MM.1S (cell line): ENCODE measurements at regions not wholly inside any gene's neighbourhood (a gene's known extent, or its start where the extent isn't known, plus 50 kb on each side); places are given as distances from the start of the nearest gene placed in this dataset.

Experiments used
- DNase-seq: peaks from one replicate; pipeline ENCODE4 v3.0.0-alpha.2; 2015
- H2AFZ ChIP-seq: fragments of 300-600 bp; sonication (generic); 2 replicates; pipeline ENCODE4 v1.6.0; 2016; ENCODE audit warnings: antibody characterized with exemption, low read length
- H3F3A ChIP-seq: fragments of 300-600 bp; sonication (generic); 2 replicates; pipeline ENCODE4 v1.6.1; 2016; ENCODE audit warnings: mild to moderate bottlenecking, antibody characterized with exemption, low read length, moderate library complexity, mixed read lengths; ENCODE audit not compliant: insufficient read depth
- H3K27ac ChIP-seq: fragments of 300-600 bp; sonication (generic); 2 replicates; pipeline ENCODE4 v1.5.1; 2016; ENCODE audit warnings: mild to moderate bottlenecking, low read length
- H3K27me3 ChIP-seq: fragments of 300-600 bp; sonication (generic); replicated peaks from 2 replicates; pipeline ENCODE4 v1.6.0; 2016; ENCODE audit warnings: low read length; ENCODE audit not compliant: insufficient read depth
- H3K36me3 ChIP-seq: fragments of 300-600 bp; sonication (generic); replicated peaks from 2 replicates; pipeline ENCODE4 v1.6.1; 2016; ENCODE audit warnings: mild to moderate bottlenecking, low read length, mixed read lengths; ENCODE audit not compliant: insufficient read depth
- H3K4me1 ChIP-seq: fragments of 300-600 bp; sonication (generic); 2 replicates; pipeline ENCODE4 v1.6.1; 2016; ENCODE audit warnings: low read length, mixed read lengths
- H3K4me2 ChIP-seq: fragments of 300-600 bp; sonication (generic); 2 replicates; pipeline ENCODE4 v1.6.0; 2016; ENCODE audit warnings: low read depth, low read length
- H3K4me3 ChIP-seq: fragments of 300-600 bp; sonication (generic); 2 replicates; pipeline ENCODE4 v1.5.1; 2016; ENCODE audit warnings: low read length, mixed read lengths
- H3K79me2 ChIP-seq: fragments of 300-600 bp; sonication (generic); 2 replicates; pipeline ENCODE4 v1.6.1; 2016; ENCODE audit warnings: mixed run types, low read length, mixed read lengths
- H3K9ac ChIP-seq: fragments of 300-600 bp; sonication (generic); 2 replicates; pipeline ENCODE4 v1.6.1; 2016; ENCODE audit warnings: low read length, mixed read lengths
- H3K9me2 ChIP-seq: fragments of 300-600 bp; sonication (generic); replicated peaks from 2 replicates; pipeline ENCODE4 v1.6.1; 2016; ENCODE audit warnings: mild to moderate bottlenecking, low read length, mixed read lengths; ENCODE audit not compliant: insufficient read depth
- H3K9me3 ChIP-seq: fragments of 300-600 bp; sonication (generic); replicated peaks from 2 replicates; pipeline ENCODE4 v1.6.1; 2016; ENCODE audit warnings: mild to moderate bottlenecking, low read length, mixed read lengths; ENCODE audit not compliant: insufficient read depth
- H4K20me1 ChIP-seq: fragments of 300-600 bp; sonication (generic); 2 replicates; pipeline ENCODE4 v1.6.1; 2016; ENCODE audit warnings: mild to moderate bottlenecking, low read length, moderate library complexity, mixed read lengths; ENCODE audit not compliant: insufficient read depth
- EZH2 ChIP-seq: fragments of 300-600 bp; sonication (generic); optimal IDR thresholded peaks from 2 replicates; pipeline ENCODE3; 2017; ENCODE audit warnings: low read depth, mild to moderate bottlenecking, antibody characterized with exemption, low read length, mixed read lengths
- EZH2phosphoT487 ChIP-seq: fragments of 300-600 bp; sonication (generic); IDR thresholded peaks from 2 replicates; pipeline ENCODE4 v1.6.1; 2018; ENCODE audit warnings: antibody characterized with exemption, low read length
- TF ChIP-seq, protein P1 (sequence below): fragments of 300-600 bp; sonication (generic); IDR thresholded peaks from 2 replicates; pipeline ENCODE4 v1.5.1; 2016; ENCODE audit warnings: antibody characterized with exemption, low read length, mixed read lengths

GRCh38 chr5:106730506-106730905, 940.2 kb downstream of the EFNA5 start:
- Histone ChIP-seq H3K9me3 (no peaks in the 10 kb centered on the region), H3K4me2 (no peak overlapping the region), H3F3A (no peaks in the 10 kb centered on the region), H3K4me1 (no peaks in the 10 kb centered on the region), H3K9ac (no peak overlapping the region), H4K20me1 (no peaks in the 10 kb centered on the region), H3K9me2 (no peaks in the 10 kb centered on the region), H3K27me3 (no peaks in the 10 kb centered on the region), H3K36me3 (no peaks in the 10 kb centered on the region), H3K79me2 (no peaks in the 10 kb centered on the region), H3K27ac (no peak overlapping the region), H3K4me3 (no peak overlapping the region), H2AFZ (no peak overlapping the region)
- TF ChIP-seq, protein P1, sequence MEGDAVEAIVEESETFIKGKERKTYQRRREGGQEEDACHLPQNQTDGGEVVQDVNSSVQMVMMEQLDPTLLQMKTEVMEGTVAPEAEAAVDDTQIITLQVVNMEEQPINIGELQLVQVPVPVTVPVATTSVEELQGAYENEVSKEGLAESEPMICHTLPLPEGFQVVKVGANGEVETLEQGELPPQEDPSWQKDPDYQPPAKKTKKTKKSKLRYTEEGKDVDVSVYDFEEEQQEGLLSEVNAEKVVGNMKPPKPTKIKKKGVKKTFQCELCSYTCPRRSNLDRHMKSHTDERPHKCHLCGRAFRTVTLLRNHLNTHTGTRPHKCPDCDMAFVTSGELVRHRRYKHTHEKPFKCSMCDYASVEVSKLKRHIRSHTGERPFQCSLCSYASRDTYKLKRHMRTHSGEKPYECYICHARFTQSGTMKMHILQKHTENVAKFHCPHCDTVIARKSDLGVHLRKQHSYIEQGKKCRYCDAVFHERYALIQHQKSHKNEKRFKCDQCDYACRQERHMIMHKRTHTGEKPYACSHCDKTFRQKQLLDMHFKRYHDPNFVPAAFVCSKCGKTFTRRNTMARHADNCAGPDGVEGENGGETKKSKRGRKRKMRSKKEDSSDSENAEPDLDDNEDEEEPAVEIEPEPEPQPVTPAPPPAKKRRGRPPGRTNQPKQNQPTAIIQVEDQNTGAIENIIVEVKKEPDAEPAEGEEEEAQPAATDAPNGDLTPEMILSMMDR, result no peak
- TF ChIP-seq EZH2phosphoT487 (no peak), EZH2 (no peak)
- DNase-seq, result no peak

- Histone ChIP-seq H4K20me1 (no peaks in the 10 kb centered on the region), H3K9me2 (no peaks in the 10 kb centered on the region), H2AFZ (no peak overlapping the region), H3K79me2 (no peaks in the 10 kb centered on the region), H3K9me3 (no peaks in the 10 kb centered on the region), H3K36me3 (no peaks in the 10 kb centered on the region), H3K9ac (no peak overlapping the region), H3K4me1 (no peaks in the 10 kb centered on the region), H3F3A (no peaks in the 10 kb centered on the region), H3K4me3 (no peak overlapping the region), H3K27me3 (no peaks in the 10 kb centered on the region), H3K27ac (no peak overlapping the region), H3K4me2 (no peak overlapping the region)
- TF ChIP-seq, protein P1, result no peak
- TF ChIP-seq EZH2 (no peak), EZH2phosphoT487 (no peak)
- no peak for DNase-seq
Observed at GRCh38 chr5:106728208-106728607, 942.5 kb downstream of the EFNA5 start.

GRCh38 chr5:106727071-106727470, 943.7 kb downstream of the EFNA5 start:
- no peaks in the 10 kb centered on the region for H3K27me3 ChIP-seq
- H3K4me1 ChIP-seq, result no peaks in the 10 kb centered on the region
- no peak overlapping the region for H3K4me3 ChIP-seq
- H3K27ac ChIP-seq, result no peak overlapping the region
- no peak overlapping the region for H2AFZ ChIP-seq
- H3F3A ChIP-seq, result no peaks in the 10 kb centered on the region
- TF ChIP-seq EZH2phosphoT487 (no peak), EZH2 (no peak)
- TF ChIP-seq, protein P1, result no peak
- H3K9me3 ChIP-seq, result no peaks in the 10 kb centered on the region
- H3K9me2 ChIP-seq, result no peaks in the 10 kb centered on the region
- H3K9ac ChIP-seq, result no peak overlapping the region
- DNase-seq, result no peak
- no peaks in the 10 kb centered on the region for H4K20me1 ChIP-seq
- no peaks in the 10 kb centered on the region for H3K79me2 ChIP-seq
- H3K36me3 ChIP-seq, result no peaks in the 10 kb centered on the region
- no peak overlapping the region for H3K4me2 ChIP-seq
